ENCODE measurements at regions not wholly inside any gene's neighbourhood (a gene's known extent, or its start where the extent isn't known, plus 50 kb on each side); places are given as distances from the start of the nearest gene placed in this dataset.

DNA sequence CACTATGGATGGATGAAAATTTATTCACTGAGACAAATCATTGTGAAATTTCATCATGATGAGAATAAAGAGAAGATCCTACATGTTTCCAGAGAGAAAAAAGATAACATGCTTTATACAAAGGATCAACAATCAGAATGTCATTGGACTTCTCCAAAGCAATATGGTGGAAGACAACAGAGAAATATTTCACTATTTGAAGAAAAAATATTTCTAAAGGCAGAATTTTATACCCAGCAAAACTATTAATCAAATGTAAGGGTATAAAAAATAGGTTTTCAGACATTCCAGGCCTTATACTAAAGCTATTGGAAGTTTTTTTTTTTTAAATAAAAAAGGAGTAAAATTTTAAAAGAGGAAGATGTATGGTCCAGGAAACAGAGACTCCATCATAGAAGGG lies 100.6 kb upstream of the OLIG2 start:
- CTCF ChIA-PET = interaction anchor here (1.0 kb wide), 1 partner anchor 15 kb away, joined by 3 read pairs; no protein-coding TSS in a partner anchor
- H3K4me2 ChIP-seq (ENCODE audit: low read depth, low read length) = no peak overlapping the region
- H2AK9ac ChIP-seq (replicated peaks; ENCODE audit: low read depth, low read length, poor library complexity) = no peak overlapping the region
- H3K14ac ChIP-seq (replicated peaks; ENCODE audit: low read depth, low read length) = no peak overlapping the region
- BruUV-seq (replicated peaks) = no TSS peak
- no peaks in the 10 kb centered on the region; the same call in 1 of the 2 replicates for H3K27me3 ChIP-seq (ENCODE audit: control insufficient read depth, insufficient read depth, low read length)
- H3K79me1 ChIP-seq (ENCODE audit: low read depth in 1 of 2, low read length in 2 of 2) = no peaks in the 10 kb centered on the region
- no peak overlapping the region for H3K27ac ChIP-seq (ENCODE audit: insufficient read depth, low read length)
- H2BK15ac ChIP-seq (ENCODE audit: low read depth, low read length) = no peak overlapping the region
- no peak overlapping the region for H2BK5ac ChIP-seq (ENCODE audit: low read depth, low read length, poor library complexity, severe bottlenecking)
- no peak overlapping the region for H2BK20ac ChIP-seq (ENCODE audit: low read depth, low read length)
- no peaks in the 10 kb centered on the region for H3K4me1 ChIP-seq (ENCODE audit: control insufficient read depth, insufficient read depth, low read length)
- dilution Hi-C loops (cut with HindIII; ENCODE audit: low sequenced_read_pairs, unreplicated experiment) (no loop called here), intact Hi-C loops (cut with micrococcal nuclease) (no loop called here), in situ Hi-C loops (cut with MboI; ENCODE audit: low sequenced_read_pairs) (no loop called here)
- no peak overlapping the region for H2AK5ac ChIP-seq (ENCODE audit: low read depth, low read length)
- no peak overlapping the region for H3K4ac ChIP-seq (ENCODE audit: low read depth, low read length)
- TF ChIP-seq MAFK (IDR thresholded peaks at IDR 0.05; ENCODE audit: low read depth, low read length) = no peak
- TF ChIP-seq CTCF (conservative IDR thresholded peaks at IDR 0.05; ENCODE audit: low read depth, low read length) = no peak
- no peak for TF ChIP-seq MXI1 (IDR thresholded peaks at IDR 0.05; ENCODE audit: borderline replicate concordance, low read depth, low read length)
- no peak for TF ChIP-seq CEBPB (IDR thresholded peaks at IDR 0.05; ENCODE audit: low read depth, low read length)
- TF ChIP-seq NFE2L2 (IDR thresholded peaks at IDR 0.05; ENCODE audit: low read depth, low read length) = no peak
- DNase-seq = no peak
- H2AFZ ChIP-seq (replicated peaks; ENCODE audit: low read length, poor library complexity) = no peak overlapping the region
- no peaks in the 10 kb centered on the region for H3K9me3 ChIP-seq (ENCODE audit: control insufficient read depth, insufficient read depth, low read length)
- no peak overlapping the region for H4K8ac ChIP-seq (ENCODE audit: low read depth in 2 of 2, low read length in 2 of 2)
- H3K23ac ChIP-seq (ENCODE audit: low read depth, low read length) = no peak overlapping the region
- H2BK120ac ChIP-seq (ENCODE audit: low read depth, low read length) = no peak overlapping the region
- H4K91ac ChIP-seq (ENCODE audit: insufficient read depth, low read depth, low read length) = no peak overlapping the region
- no peaks in the 10 kb centered on the region for H3K9me1 ChIP-seq (ENCODE audit: insufficient read depth, low read length)
- H4K5ac ChIP-seq (ENCODE audit: low read depth, low read length) = no peak overlapping the region
- H3K9ac ChIP-seq (ENCODE audit: low read depth, low read length) = no peak overlapping the region
- no peak for ATAC-seq (ENCODE audit: low read depth)
- no peak overlapping the region for H3K56ac ChIP-seq (ENCODE audit: extremely low read depth, insufficient read depth, low read length)
- H3K4me3 ChIP-seq (ENCODE audit: insufficient read depth, low read depth, low read length) = no peak overlapping the region
- H3K36me3 ChIP-seq (ENCODE audit: control insufficient read depth, insufficient read depth, low read length) = no peaks in the 10 kb centered on the region
- no peak overlapping the region for H3K18ac ChIP-seq (ENCODE audit: low read depth, low read length)
- H4K20me1 ChIP-seq (ENCODE audit: insufficient read depth, low read length) = no peaks in the 10 kb centered on the region
- POLR2A ChIA-PET (ENCODE audit: unreplicated experiment) = no interaction called here

Measured in IMR-90 (cell line).